Esophagus muscularis mucosa (tissue), 2 donors: ENCODE measurements at regions not wholly inside any gene's neighbourhood (a gene's known extent, or its start where the extent isn't known, plus 50 kb on each side); places are given as distances from the start of the nearest gene placed in this dataset.

Experiments used
- POLR2A ChIP-seq: fragments of 450-650 bp; IDR thresholded peaks from one replicate; pipeline ENCODE4 v1.6.1; 2017; ENCODE audit warnings: antibody characterized with exemption, moderate library complexity, mild to moderate bottlenecking, low read depth
- POLR2AphosphoS5 ChIP-seq, 2 donors: sonication (generic); formaldehyde crosslinking; IDR thresholded peaks; one replicate each; pipeline ENCODE4 v1.6.1; 2017; ENCODE audit warnings: antibody characterized with exemption in 2 of 2

DNA sequence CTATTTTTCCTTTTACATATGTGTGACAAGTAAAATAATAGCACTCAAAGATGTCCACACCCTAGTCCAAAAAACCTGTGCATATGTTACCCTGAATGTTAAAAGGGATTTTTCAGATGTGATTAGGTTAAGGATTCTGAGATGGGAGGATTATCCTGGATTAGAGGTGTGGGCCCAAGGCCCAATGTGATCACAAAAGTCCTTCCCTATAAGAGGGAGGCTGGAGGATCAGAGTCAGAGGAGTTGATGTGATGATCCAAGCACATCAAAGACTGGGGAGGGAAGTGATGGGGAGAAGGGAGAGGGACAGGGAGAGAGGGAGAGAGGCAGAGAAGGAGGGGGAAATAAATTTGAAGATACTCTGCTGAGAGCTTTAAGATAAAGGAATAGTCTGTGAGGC is 512.6 kb downstream of the PLOD2 start:
- TF ChIP-seq POLR2A (no peak), POLR2AphosphoS5 (IDR thresholded peaks at IDR 0.05) (no peak)
